H1 (cell line): ENCODE measurements at regions not wholly inside any gene's neighbourhood (a gene's known extent, or its start where the extent isn't known, plus 50 kb on each side); places are given as distances from the start of the nearest gene placed in this dataset.

Source experiments
- CHD1 ChIP-seq: IDR thresholded peaks from 2 replicates; pipeline ENCODE4 v1.6.1; 2012; ENCODE audit warnings: low read depth, low read length, improper control_type of control experiment
- KDM4A ChIP-seq: IDR thresholded peaks from one replicate; pipeline ENCODE4 v1.7.1; 2012; ENCODE audit warnings: low read depth, mild to moderate bottlenecking, moderate library complexity, low read length, inconsistent platforms; ENCODE audit not compliant: severe bottlenecking
- KDM5A ChIP-seq: fragments of 200-600 bp; IDR thresholded peaks from 2 replicates; pipeline ENCODE4 v1.7.1; 2012; ENCODE audit warnings: mild to moderate bottlenecking, low read length, inconsistent platforms, mixed read lengths

GRCh38 chr11:128036006-128036405 lies 551.4 kb downstream of the ETS1 start (continued):
- TF ChIP-seq KDM5A (no peak), CHD1 (no peak), KDM4A (no peak)
